Vagina (tissue), 2 donors: ENCODE measurements at regions not wholly inside any gene's neighbourhood (a gene's known extent, or its start where the extent isn't known, plus 50 kb on each side); places are given as distances from the start of the nearest gene placed in this dataset.

Source experiments
- DNase-seq, 2 donors: peaks; one replicate each; pipeline ENCODE4 v3.0.0-alpha.2; 2017; ENCODE audit errors: extremely low spot score in 2 of 2
- H3K27ac ChIP-seq: fragments of 200-600 bp; sonication (generic); one replicate; pipeline ENCODE4 v1.5.1; 2019
- H3K27me3 ChIP-seq: fragments of 200-600 bp; sonication (generic); one replicate; pipeline ENCODE4 v1.5.1; 2019
- H3K36me3 ChIP-seq, 2 donors: fragments of 200-600 bp; sonication (generic); one replicate each; pipeline ENCODE4 v1.5.1; 2017 to 2019
- H3K4me1 ChIP-seq: fragments of 200-600 bp; sonication (generic); one replicate; pipeline ENCODE4 v1.5.1; 2019
- H3K4me3 ChIP-seq, 2 donors: fragments of 200-600 bp; sonication (generic); 1 replicate in 1 of 2; 2 replicates in 1 of 2; pipeline ENCODE4 v1.5.1; 2016 to 2019
- H3K9me3 ChIP-seq: fragments of 200-600 bp; sonication (generic); one replicate; pipeline ENCODE4 v1.5.1; 2019
- POLR2A ChIP-seq, 2 donors: fragments of 450-650 bp; IDR thresholded peaks; one replicate each; pipeline ENCODE4 v1.6.1; 2017; ENCODE audit warnings: antibody characterized with exemption in 2 of 2, mild to moderate bottlenecking in 2 of 2, moderate library complexity in 2 of 2
- POLR2AphosphoS5 ChIP-seq, 2 donors: sonication (generic); formaldehyde crosslinking; IDR thresholded peaks; one replicate each; pipeline ENCODE4 v1.9.0; 2017; ENCODE audit warnings: antibody characterized with exemption in 2 of 2, mild to moderate bottlenecking in 2 of 2, low read depth in 1 of 2; ENCODE audit not compliant: insufficient read depth in 1 of 2
- intact Hi-C: fragments of 100-400 bp; cut with DNase I; formaldehyde crosslinking; loops from one replicate; pipeline ENCODE4 v1.15.1; 2023
- TF ChIP-seq, protein P1 (sequence below), 3 experiments: fragments of 450-650 bp in 2 of 3; fragments of 200-600 bp in 1 of 3; sonication (generic) in 1 of 3; IDR thresholded peaks; one replicate each; pipeline ENCODE4 v1.5.1; 2017 to 2019; ENCODE audit warnings: antibody characterized with exemption in 3 of 3, mild to moderate bottlenecking in 2 of 3, moderate library complexity in 2 of 3

DNA sequence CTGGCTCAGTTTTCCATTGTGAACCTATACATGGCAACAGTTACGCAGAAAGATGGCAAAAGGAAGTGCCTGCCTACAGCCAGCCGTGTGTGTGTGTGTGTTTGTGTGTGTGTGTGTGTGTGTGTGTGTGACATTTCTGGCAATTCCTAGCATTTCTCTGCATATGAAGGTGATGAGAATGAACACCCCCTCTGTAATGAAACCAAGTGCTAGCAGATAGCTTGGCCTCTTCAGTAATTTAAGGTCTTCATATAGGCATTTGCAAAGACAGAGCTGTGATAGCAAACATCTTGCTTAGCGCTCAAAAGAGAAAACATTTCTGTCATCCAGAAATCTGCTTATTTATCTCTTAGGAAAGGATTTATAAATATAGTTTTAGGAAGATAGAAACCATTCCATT is 389.1 kb downstream of the AACS start:
- Histone ChIP-seq H3K27ac (no peak overlapping the region), H3K4me1 (no peaks in the 10 kb centered on the region), H3K36me3 (no peaks in the 10 kb centered on the region), H3K9me3 (no peaks in the 10 kb centered on the region), H3K27me3 (no peaks in the 10 kb centered on the region), H3K4me3 (no peak overlapping the region)
- TF ChIP-seq, protein P1, sequence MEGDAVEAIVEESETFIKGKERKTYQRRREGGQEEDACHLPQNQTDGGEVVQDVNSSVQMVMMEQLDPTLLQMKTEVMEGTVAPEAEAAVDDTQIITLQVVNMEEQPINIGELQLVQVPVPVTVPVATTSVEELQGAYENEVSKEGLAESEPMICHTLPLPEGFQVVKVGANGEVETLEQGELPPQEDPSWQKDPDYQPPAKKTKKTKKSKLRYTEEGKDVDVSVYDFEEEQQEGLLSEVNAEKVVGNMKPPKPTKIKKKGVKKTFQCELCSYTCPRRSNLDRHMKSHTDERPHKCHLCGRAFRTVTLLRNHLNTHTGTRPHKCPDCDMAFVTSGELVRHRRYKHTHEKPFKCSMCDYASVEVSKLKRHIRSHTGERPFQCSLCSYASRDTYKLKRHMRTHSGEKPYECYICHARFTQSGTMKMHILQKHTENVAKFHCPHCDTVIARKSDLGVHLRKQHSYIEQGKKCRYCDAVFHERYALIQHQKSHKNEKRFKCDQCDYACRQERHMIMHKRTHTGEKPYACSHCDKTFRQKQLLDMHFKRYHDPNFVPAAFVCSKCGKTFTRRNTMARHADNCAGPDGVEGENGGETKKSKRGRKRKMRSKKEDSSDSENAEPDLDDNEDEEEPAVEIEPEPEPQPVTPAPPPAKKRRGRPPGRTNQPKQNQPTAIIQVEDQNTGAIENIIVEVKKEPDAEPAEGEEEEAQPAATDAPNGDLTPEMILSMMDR (IDR thresholded peaks at IDR 0.05): no peak
- TF ChIP-seq POLR2A (IDR thresholded peaks at IDR 0.05) (no peak), POLR2AphosphoS5 (IDR thresholded peaks at IDR 0.05; ENCODE audit: insufficient read depth in 1 of 2, low read depth in 1 of 2) (no peak)
- intact Hi-C loops: no loop called here
- no peak for DNase-seq

DNA sequence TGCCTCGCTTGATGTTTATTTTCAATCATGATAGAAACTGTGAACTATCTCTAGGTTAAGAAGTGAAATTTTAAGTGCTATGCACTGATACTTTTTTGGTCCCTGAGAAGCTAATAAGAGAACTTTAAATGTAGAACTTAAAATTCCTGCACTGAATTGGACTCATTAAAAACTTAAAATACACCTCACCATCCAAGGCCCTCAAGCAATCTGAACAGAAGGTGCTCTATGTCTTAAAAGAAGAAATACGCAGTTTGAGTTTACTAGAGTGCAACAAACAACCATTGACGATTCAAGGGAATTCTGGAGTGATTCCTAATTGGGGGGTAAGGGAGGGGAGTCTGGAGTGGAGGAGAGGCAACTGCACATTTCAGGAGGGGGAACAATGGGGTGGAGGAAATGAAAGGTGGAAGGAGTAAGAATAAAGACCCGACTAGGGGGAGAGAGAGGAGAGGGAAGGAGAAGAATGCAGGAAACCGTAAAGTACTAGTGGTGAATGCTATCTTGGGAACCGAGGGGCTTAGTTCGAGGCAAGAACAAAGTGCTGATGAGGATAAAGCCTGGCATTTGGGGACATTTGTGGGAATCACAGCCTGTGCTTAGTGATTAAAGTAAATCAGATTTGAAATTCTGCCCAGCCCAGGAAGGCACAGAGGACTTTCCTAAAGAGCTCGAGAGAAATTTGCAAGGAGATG is 389.7 kb downstream of the AACS start:
- intact Hi-C loops: no loop called here
- Histone ChIP-seq H3K9me3 (no peaks in the 10 kb centered on the region), H3K27me3 (no peaks in the 10 kb centered on the region), H3K4me3 (no peak overlapping the region), H3K36me3 (no peaks in the 10 kb centered on the region), H3K27ac (no peak overlapping the region), H3K4me1 (no peaks in the 10 kb centered on the region)
- TF ChIP-seq, protein P1 (IDR thresholded peaks at IDR 0.05): no peak
- no peak for TF ChIP-seq POLR2A (IDR thresholded peaks at IDR 0.05)
- no peak for TF ChIP-seq POLR2AphosphoS5 (IDR thresholded peaks at IDR 0.05; ENCODE audit: insufficient read depth in 1 of 2, low read depth in 1 of 2)
- no peak for DNase-seq

GRCh38 chr12:125455556-125455955 is 390.3 kb downstream of the AACS start:
- intact Hi-C loops: no loop called here
- no peaks in the 10 kb centered on the region for H3K27me3 ChIP-seq

DNA sequence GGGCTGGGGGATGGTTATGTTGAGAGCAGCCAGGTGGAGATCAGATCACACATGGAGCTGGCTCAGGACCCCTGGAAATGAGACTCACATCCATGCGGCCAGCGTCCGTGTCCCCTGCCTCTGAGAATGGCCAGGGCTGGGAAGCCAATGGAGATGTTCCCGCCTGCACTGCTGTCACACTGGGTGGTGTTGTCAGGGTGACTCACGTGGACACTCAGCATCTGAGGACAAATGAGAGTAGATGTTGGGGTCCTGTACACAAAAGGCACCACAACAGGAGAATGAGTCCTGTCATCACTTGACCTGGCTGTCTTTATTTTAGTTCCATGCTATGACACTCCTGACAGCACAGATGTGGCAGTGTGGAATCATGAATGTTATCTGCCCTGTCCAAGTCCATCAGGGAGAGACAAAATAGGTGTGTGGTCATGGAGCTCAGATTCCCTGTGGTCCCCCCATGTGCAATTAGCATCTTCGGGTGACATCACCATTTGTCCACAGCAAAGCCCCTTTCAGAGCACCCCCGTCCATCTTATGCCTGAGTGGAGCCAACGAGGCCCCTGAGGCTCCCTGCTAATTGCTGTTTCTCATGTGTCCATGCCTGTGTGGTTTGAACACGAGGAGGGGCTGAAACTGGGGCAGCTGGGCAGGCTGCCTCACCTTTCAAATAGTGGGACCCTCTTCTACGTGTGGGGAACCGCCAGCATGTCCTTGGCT is 393.5 kb downstream of the AACS start:
- H3K4me3 ChIP-seq: no peak overlapping the region
- H3K9me3 ChIP-seq: no peaks in the 10 kb centered on the region
- intact Hi-C loops: no loop called here
- no peak for DNase-seq
- no peak overlapping the region for H3K27ac ChIP-seq
- H3K27me3 ChIP-seq: no peaks in the 10 kb centered on the region
- TF ChIP-seq, protein P1 (IDR thresholded peaks at IDR 0.05): no peak
- no peak for TF ChIP-seq POLR2AphosphoS5 (IDR thresholded peaks at IDR 0.05; ENCODE audit: insufficient read depth in 1 of 2, low read depth in 1 of 2)
- no peak for TF ChIP-seq POLR2A (IDR thresholded peaks at IDR 0.05)
- no peaks in the 10 kb centered on the region for H3K36me3 ChIP-seq
- no peaks in the 10 kb centered on the region for H3K4me1 ChIP-seq

More at GRCh38 chr12:125455556-125455955, 390.3 kb downstream of the AACS start:
- Histone ChIP-seq H3K4me3 (no peak overlapping the region), H3K4me1 (no peaks in the 10 kb centered on the region), H3K9me3 (no peaks in the 10 kb centered on the region), H3K36me3 (no peaks in the 10 kb centered on the region), H3K27ac (no peak overlapping the region)
- DNase-seq: no peak
- TF ChIP-seq POLR2A (IDR thresholded peaks at IDR 0.05) (no peak), POLR2AphosphoS5 (IDR thresholded peaks at IDR 0.05; ENCODE audit: insufficient read depth in 1 of 2, low read depth in 1 of 2) (no peak)
- TF ChIP-seq, protein P1 (IDR thresholded peaks at IDR 0.05): no peak

GRCh38 chr12:125461831-125462230 is 396.6 kb downstream of the AACS start:
- H3K27ac ChIP-seq: no peak overlapping the region
- no peaks in the 10 kb centered on the region for H3K4me1 ChIP-seq
- intact Hi-C loops: no loop called here
- no peaks in the 10 kb centered on the region for H3K36me3 ChIP-seq
- no peaks in the 10 kb centered on the region for H3K27me3 ChIP-seq
- H3K9me3 ChIP-seq: no peaks in the 10 kb centered on the region
- no peak for DNase-seq
- no peak overlapping the region for H3K4me3 ChIP-seq
- TF ChIP-seq POLR2AphosphoS5 (IDR thresholded peaks at IDR 0.05; ENCODE audit: insufficient read depth in 1 of 2, low read depth in 1 of 2) (no peak), POLR2A (IDR thresholded peaks at IDR 0.05) (no peak)
- TF ChIP-seq, protein P1 (IDR thresholded peaks at IDR 0.05): no peak
